WTC11 (cell line): ENCODE measurements at regions not wholly inside any gene's neighbourhood (a gene's known extent, or its start where the extent isn't known, plus 50 kb on each side); places are given as distances from the start of the nearest gene placed in this dataset.

Source experiments
- ATAC-seq: fragments of 200-7000 bp; cut with Tn5 transposase; 2 replicates; pipeline ENCODE4 v1.10.0; 2021; ENCODE audit warnings: mild to moderate bottlenecking, moderate library complexity
- CTCF ChIA-PET: fragments of 300-600 bp; sonication (Branson Sonifier 250); formaldehyde crosslinking; loops from one replicate; lab custom pipeline; 2021; ENCODE audit warnings: antibody characterized with exemption; lab: Charles Lee
- POLR2A ChIA-PET: fragments of 350-600 bp; sonication (Branson Sonifier 250); formaldehyde crosslinking; loops from one replicate; lab custom pipeline; 2021; ENCODE audit warnings: antibody characterized with exemption; lab: Charles Lee
- DNase-seq: peaks from one replicate; pipeline ENCODE4 v3.0.0; 2021; ENCODE audit warnings: low spot score
- H3K27ac Mint-ChIP-seq: 2 replicates; pipeline ENCODE4 v1.8.0; 2021; ENCODE audit warnings: mixed read lengths
- H3K27me3 Mint-ChIP-seq: 2 replicates; pipeline ENCODE4 v1.8.0; 2021; ENCODE audit warnings: low read depth, mild to moderate bottlenecking, moderate library complexity, mixed read lengths
- H3K36me3 Mint-ChIP-seq: 2 replicates; pipeline ENCODE4 v1.8.0; 2021; ENCODE audit warnings: mixed read lengths
- H3K4me1 Mint-ChIP-seq: 2 replicates; pipeline ENCODE4 v1.8.0; 2022; ENCODE audit warnings: mixed read lengths
- H3K4me3 Mint-ChIP-seq: 2 replicates; pipeline ENCODE4 v1.8.0; 2021; ENCODE audit warnings: mild to moderate bottlenecking, moderate library complexity, mixed read lengths
- H3K9me3 Mint-ChIP-seq: 2 replicates; pipeline ENCODE4 v1.8.0; 2021; ENCODE audit warnings: mixed read lengths
- ARID4B ChIP-seq: sonication (generic); formaldehyde crosslinking; IDR thresholded peaks from 2 replicates; pipeline ENCODE4 v1.8.0; 2023; ENCODE audit warnings: missing genetic modification reagents, mild to moderate bottlenecking, borderline replicate concordance
- ATF1 ChIP-seq: sonication (generic); formaldehyde crosslinking; IDR thresholded peaks from 2 replicates; pipeline ENCODE4 v1.8.1; 2023; ENCODE audit warnings: mild to moderate bottlenecking, moderate library complexity, missing genetic modification reagents
- CDX4 ChIP-seq: fragments of 250-450 bp; sonication (Bioruptor Pico); IDR thresholded peaks from 2 replicates; pipeline ENCODE4 v1.9.0; 2021; ENCODE audit warnings: moderate library complexity, mild to moderate bottlenecking, inconsistent platforms, borderline replicate concordance
- E2F1 ChIP-seq: sonication (generic); formaldehyde crosslinking; IDR thresholded peaks from 2 replicates; pipeline ENCODE4 v1.8.0; 2022; ENCODE audit warnings: mild to moderate bottlenecking, missing genetic modification reagents
- ELF4 ChIP-seq: sonication (generic); formaldehyde crosslinking; IDR thresholded peaks from 2 replicates; pipeline ENCODE4 v1.8.1; 2022; ENCODE audit warnings: low read depth, mild to moderate bottlenecking, moderate library complexity, missing genetic modification reagents
- FOXP4 ChIP-seq: sonication (generic); formaldehyde crosslinking; IDR thresholded peaks from 2 replicates; pipeline ENCODE4 v1.8.0; 2022; ENCODE audit warnings: mild to moderate bottlenecking, missing genetic modification reagents
- JUN ChIP-seq: sonication (generic); formaldehyde crosslinking; IDR thresholded peaks from 2 replicates; pipeline ENCODE4 v1.8.0; 2023; ENCODE audit warnings: mild to moderate bottlenecking, missing genetic modification reagents
- MAX ChIP-seq: sonication (generic); formaldehyde crosslinking; IDR thresholded peaks from 2 replicates; pipeline ENCODE4 v1.8.0; 2022; ENCODE audit warnings: mild to moderate bottlenecking, missing genetic modification reagents
- MLX ChIP-seq: sonication (generic); formaldehyde crosslinking; IDR thresholded peaks from 2 replicates; pipeline ENCODE4 v1.8.1; 2023; ENCODE audit warnings: mild to moderate bottlenecking, missing genetic modification reagents, moderate library complexity
- NFYB ChIP-seq: sonication (generic); formaldehyde crosslinking; conservative IDR thresholded peaks from 2 replicates; pipeline ENCODE4 v1.8.0; 2022; ENCODE audit warnings: low read depth, missing genetic modification reagents
- NR1H2 ChIP-seq: sonication (generic); formaldehyde crosslinking; IDR thresholded peaks from 2 replicates; pipeline ENCODE4 v1.9.0; 2021; ENCODE audit warnings: mild to moderate bottlenecking, moderate library complexity, missing genetic modification reagents
- RELA ChIP-seq: sonication (generic); formaldehyde crosslinking; IDR thresholded peaks from 2 replicates; pipeline ENCODE4 v1.8.1; 2022; ENCODE audit warnings: missing genetic modification reagents, mild to moderate bottlenecking, borderline replicate concordance
- SMAD3 ChIP-seq: sonication (generic); formaldehyde crosslinking; IDR thresholded peaks from 2 replicates; pipeline ENCODE4 v1.8.0; 2022; ENCODE audit warnings: missing genetic modification reagents, mild to moderate bottlenecking, borderline replicate concordance
- SP1 ChIP-seq: sonication (generic); formaldehyde crosslinking; conservative IDR thresholded peaks from 2 replicates; pipeline ENCODE4 v1.8.1; 2022; ENCODE audit warnings: missing genetic modification reagents
- TCF7 ChIP-seq: sonication (generic); formaldehyde crosslinking; IDR thresholded peaks from 2 replicates; pipeline ENCODE4 v1.8.0; 2022; ENCODE audit warnings: mild to moderate bottlenecking, low read depth, missing genetic modification reagents, moderate library complexity
- TEAD4 ChIP-seq: sonication (generic); formaldehyde crosslinking; IDR thresholded peaks from 2 replicates; pipeline ENCODE4 v1.8.0; 2022; ENCODE audit warnings: mild to moderate bottlenecking, missing genetic modification reagents
- TP53 ChIP-seq: sonication (generic); formaldehyde crosslinking; IDR thresholded peaks from 2 replicates; pipeline ENCODE4 v1.8.1; 2023; ENCODE audit warnings: mild to moderate bottlenecking, missing genetic modification reagents
- ZBTB21 ChIP-seq: sonication (generic); formaldehyde crosslinking; IDR thresholded peaks from 2 replicates; pipeline ENCODE4 v1.8.1; 2023; ENCODE audit warnings: mild to moderate bottlenecking, missing genetic modification reagents, borderline replicate concordance
- ZNF281 ChIP-seq: sonication (generic); formaldehyde crosslinking; IDR thresholded peaks from 2 replicates; pipeline ENCODE4 v1.8.0; 2023; ENCODE audit warnings: mild to moderate bottlenecking, missing genetic modification reagents
- ZNF317 ChIP-seq: sonication (generic); formaldehyde crosslinking; IDR thresholded peaks from 2 replicates; pipeline ENCODE4 v1.8.1; 2023; ENCODE audit warnings: low read depth, mild to moderate bottlenecking, moderate library complexity, missing genetic modification reagents, borderline replicate concordance
- ZNF423 ChIP-seq: fragments of 250-450 bp; sonication (Bioruptor Pico); IDR thresholded peaks from 2 replicates; pipeline ENCODE4 v2.1.2; 2022; ENCODE audit warnings: mild to moderate bottlenecking, moderate library complexity

- TF ChIP-seq CDX4 (CRISPR knock-in tag) = no peak
- no peak for TF ChIP-seq ZNF423 (CRISPR knock-in tag)
- TF ChIP-seq ATF1 (CRISPR knock-in tag) = no peak
Measured at GRCh38 chr1:221104596-221104995, 225.4 kb downstream of the HLX start (continued).

- H3K9me3 Mint-ChIP-seq = peaks cover 6% of the 10 kb centered on the region
- ChIA-PET POLR2A (interaction anchor here (0.6 kb wide), 1 partner anchor 47 kb away, joined by 7 read pairs; no protein-coding TSS in a partner anchor), CTCF (no interaction called here)
- no peak for DNase-seq
- ATAC-seq = no peak
- H3K27me3 Mint-ChIP-seq = no peaks in the 10 kb centered on the region
- no peak for TF ChIP-seq TCF7
- no peak for TF ChIP-seq SP1 (CRISPR knock-in tag)
- TF ChIP-seq NFYB (CRISPR knock-in tag) = no peak
- TF ChIP-seq TP53 = no peak
- TF ChIP-seq TEAD4 (CRISPR knock-in tag) = no peak
- no peak for TF ChIP-seq ZNF281 (CRISPR knock-in tag)
- no peak for TF ChIP-seq ZNF317 (CRISPR knock-in tag)
- no peak for TF ChIP-seq ELF4 (CRISPR knock-in tag)
- no peak for TF ChIP-seq CDX4 (CRISPR knock-in tag)
- no peak for TF ChIP-seq E2F1
- H3K4me3 Mint-ChIP-seq = no peak overlapping the region
- H3K36me3 Mint-ChIP-seq = no peaks in the 10 kb centered on the region
- H3K4me1 Mint-ChIP-seq = peaks cover 3% of the 10 kb centered on the region; the same call in 1 of the 2 replicates
- H3K27ac Mint-ChIP-seq = no peak overlapping the region
Measured at GRCh38 chr1:221105578-221105977, 226.3 kb downstream of the HLX start.

GRCh38 chr1:221106616-221107015 is 227.4 kb downstream of the HLX start:
- ATAC-seq = no peak
- DNase-seq = no peak
- Mint-ChIP-seq H3K36me3 (no peaks in the 10 kb centered on the region), H3K4me3 (no peak overlapping the region), H3K4me1 (peaks cover 3% of the 10 kb centered on the region; the same call in 1 of the 2 replicates), H3K27ac (no peak overlapping the region), H3K27me3 (no peaks in the 10 kb centered on the region), H3K9me3 (peaks cover 6% of the 10 kb centered on the region)
- ChIA-PET CTCF (no interaction called here), POLR2A (no interaction called here)
- no peak for TF ChIP-seq ZBTB21 (CRISPR knock-in tag)
- TF ChIP-seq NFYB (CRISPR knock-in tag) = no peak
- no peak for TF ChIP-seq NR1H2 (CRISPR knock-in tag)
- no peak for TF ChIP-seq SMAD3 (CRISPR knock-in tag)
- no peak for TF ChIP-seq TP53
- no peak for TF ChIP-seq MAX (CRISPR knock-in tag)
- TF ChIP-seq ARID4B (CRISPR knock-in tag) = no peak
- no peak for TF ChIP-seq JUN
- TF ChIP-seq MLX = no peak
- TF ChIP-seq FOXP4 (CRISPR knock-in tag) = no peak
- no peak for TF ChIP-seq SP1 (CRISPR knock-in tag)
- TF ChIP-seq RELA (CRISPR knock-in tag) = no peak
